SU-DHL-6 (cell line): ENCODE measurements at regions not wholly inside any gene's neighbourhood (a gene's known extent, or its start where the extent isn't known, plus 50 kb on each side); places are given as distances from the start of the nearest gene placed in this dataset.

Source experiments
- H2AFZ ChIP-seq: fragments of 200-600 bp; sonication (generic); 2 replicates; pipeline ENCODE4 v1.6.1; 2014; ENCODE audit warnings: low read depth, mild to moderate bottlenecking, moderate library complexity, mixed read lengths, antibody characterized with exemption, low read length; ENCODE audit not compliant: severe bottlenecking
- H3F3A ChIP-seq: fragments of 200-600 bp; shearing (Covaris generic); 2 replicates; pipeline ENCODE4 v1.6.0; 2016; ENCODE audit warnings: antibody characterized with exemption, mild to moderate bottlenecking; ENCODE audit not compliant: insufficient read depth
- H3K27ac ChIP-seq: fragments of 200-600 bp; sonication (generic); 2 replicates; pipeline ENCODE4 v1.5.1; 2016; ENCODE audit warnings: low read depth, mild to moderate bottlenecking, low read length, moderate library complexity, mixed read lengths
- H3K27me3 ChIP-seq: fragments of 200-600 bp; sonication (generic), shearing (Covaris generic); 2 replicates; pipeline ENCODE4 v1.6.0; 2014; ENCODE audit warnings: mild to moderate bottlenecking, low read length
- H3K36me3 ChIP-seq: fragments of 200-600 bp; sonication (generic); 2 replicates; pipeline ENCODE4 v1.6.1; 2014; ENCODE audit warnings: mild to moderate bottlenecking, low read length, mixed read lengths
- H3K4me2 ChIP-seq: fragments of 300-600, 200-600 bp; shearing (Covaris generic), sonication (generic); 2 replicates; pipeline ENCODE4 v1.6.0; 2014; ENCODE audit warnings: low read length, low read depth, mild to moderate bottlenecking; ENCODE audit not compliant: poor library complexity, severe bottlenecking
- H3K4me3 ChIP-seq: fragments of 200-600 bp; sonication (generic); 2 replicates; pipeline ENCODE4 v1.5.1; 2014; ENCODE audit warnings: antibody characterized with exemption, low read length, mild to moderate bottlenecking, mixed read lengths; ENCODE audit not compliant: insufficient read depth, poor library complexity, severe bottlenecking
- H3K79me2 ChIP-seq: fragments of 200-600 bp; sonication (generic); 2 replicates; pipeline ENCODE4 v1.6.1; 2014; ENCODE audit warnings: mild to moderate bottlenecking, low read length, moderate library complexity; ENCODE audit not compliant: insufficient read depth
- H3K9ac ChIP-seq: fragments of 200-600 bp; sonication (generic); 2 replicates; pipeline ENCODE4 v1.7.0; 2014; ENCODE audit warnings: mild to moderate bottlenecking, low read length
- H3K9me2 ChIP-seq: fragments of 200-600 bp; sonication (generic); replicated peaks from 2 replicates; pipeline ENCODE4 v1.6.1; 2014; ENCODE audit warnings: low read length; ENCODE audit not compliant: insufficient read depth
- H3K9me3 ChIP-seq: fragments of 200-600 bp; sonication (generic); 2 replicates; pipeline ENCODE4 v1.6.1; 2014; ENCODE audit warnings: low read length, mixed read lengths; ENCODE audit not compliant: insufficient read depth
- H4K20me1 ChIP-seq: fragments of 200-600 bp; sonication (generic); 2 replicates; pipeline ENCODE4 v1.6.1; 2014; ENCODE audit warnings: low read depth, mild to moderate bottlenecking, antibody characterized with exemption, low read length, moderate library complexity, mixed read lengths
- CTCF ChIP-seq: fragments of 200-600 bp; sonication (generic); IDR thresholded peaks from one replicate; pipeline ENCODE4 v1.5.1; 2017; ENCODE audit warnings: antibody characterized with exemption, mild to moderate bottlenecking, low read length, moderate library complexity; ENCODE audit not compliant: insufficient read depth, poor library complexity, severe bottlenecking
- EZH2phosphoT487 ChIP-seq: fragments of 200-600 bp; sonication (generic), shearing (Covaris generic); conservative IDR thresholded peaks from 2 replicates; pipeline ENCODE4 v1.6.1; 2018; ENCODE audit warnings: mild to moderate bottlenecking, antibody characterized with exemption, low read length, moderate library complexity, mixed read lengths

- H3K4me3 ChIP-seq: no peak overlapping the region
- H3F3A ChIP-seq: no peaks in the 10 kb centered on the region
These were observed 156.1 kb downstream of the LARP7 start for GRCh38 chr4:112793033-112793432.

GRCh38 chr4:112800001-112800400, 163.1 kb downstream of the LARP7 start:
- H3K79me2 ChIP-seq: no peaks in the 10 kb centered on the region
- no peaks in the 10 kb centered on the region for H4K20me1 ChIP-seq
- H3K4me3 ChIP-seq: no peak overlapping the region
- no peaks in the 10 kb centered on the region for H3K9me3 ChIP-seq
- no peaks in the 10 kb centered on the region for H3F3A ChIP-seq
- H3K9me2 ChIP-seq: no peaks in the 10 kb centered on the region
- H3K27ac ChIP-seq: no peak overlapping the region
- H3K9ac ChIP-seq: no peak overlapping the region
- no peak overlapping the region for H2AFZ ChIP-seq
- H3K27me3 ChIP-seq: no peaks in the 10 kb centered on the region
- no peaks in the 10 kb centered on the region for H3K36me3 ChIP-seq
- no peak for TF ChIP-seq CTCF
- no peak for TF ChIP-seq EZH2phosphoT487
- H3K4me2 ChIP-seq: no peak overlapping the region

More at GRCh38 chr4:112793033-112793432, 156.1 kb downstream of the LARP7 start:
- Histone ChIP-seq H4K20me1 (no peaks in the 10 kb centered on the region), H3K27me3 (no peaks in the 10 kb centered on the region), H3K9ac (no peak overlapping the region), H3K9me2 (no peaks in the 10 kb centered on the region), H3K4me2 (no peak overlapping the region), H3K79me2 (no peaks in the 10 kb centered on the region), H3K36me3 (no peaks in the 10 kb centered on the region), H3K9me3 (no peaks in the 10 kb centered on the region), H2AFZ (no peak overlapping the region), H3K27ac (no peak overlapping the region)
- TF ChIP-seq EZH2phosphoT487: no peak
- no peak for TF ChIP-seq CTCF

- no peaks in the 10 kb centered on the region for H3K27me3 ChIP-seq
- H4K20me1 ChIP-seq: no peaks in the 10 kb centered on the region
- no peak overlapping the region for H3K9ac ChIP-seq
- H3K27ac ChIP-seq: no peak overlapping the region
- no peak overlapping the region for H2AFZ ChIP-seq
- H3K4me3 ChIP-seq: no peak overlapping the region
- no peaks in the 10 kb centered on the region for H3F3A ChIP-seq
- H3K9me2 ChIP-seq: no peaks in the 10 kb centered on the region
- TF ChIP-seq CTCF: no peak
- TF ChIP-seq EZH2phosphoT487: no peak
- no peaks in the 10 kb centered on the region for H3K36me3 ChIP-seq
- no peaks in the 10 kb centered on the region for H3K79me2 ChIP-seq
- H3K9me3 ChIP-seq: no peaks in the 10 kb centered on the region
- no peak overlapping the region for H3K4me2 ChIP-seq
These were observed 164.4 kb downstream of the LARP7 start for GRCh38 chr4:112801341-112801740.

GRCh38 chr4:112802780-112803179, 165.8 kb downstream of the LARP7 start:
- no peaks in the 10 kb centered on the region for H3F3A ChIP-seq
- no peak overlapping the region for H3K27ac ChIP-seq
- no peak overlapping the region for H3K4me2 ChIP-seq
- H3K79me2 ChIP-seq: no peaks in the 10 kb centered on the region
- H3K9me3 ChIP-seq: no peaks in the 10 kb centered on the region
- no peak overlapping the region for H3K4me3 ChIP-seq
- no peaks in the 10 kb centered on the region for H3K9me2 ChIP-seq
- no peaks in the 10 kb centered on the region for H4K20me1 ChIP-seq
- no peak overlapping the region for H3K9ac ChIP-seq
- H2AFZ ChIP-seq: no peak overlapping the region
- no peaks in the 10 kb centered on the region for H3K36me3 ChIP-seq
- TF ChIP-seq CTCF (no peak), EZH2phosphoT487 (no peak)
- H3K27me3 ChIP-seq: no peaks in the 10 kb centered on the region
